GM12878 (cell line): ENCODE measurements at regions not wholly inside any gene's neighbourhood (a gene's known extent, or its start where the extent isn't known, plus 50 kb on each side); places are given as distances from the start of the nearest gene placed in this dataset.

Experiments
- ATAC-seq: fragments of 200-7000 bp; cut with Tn5 transposase; 3 replicates; pipeline ENCODE4 v1.9.1; 2020; ENCODE audit warnings: mild to moderate bottlenecking, moderate library complexity
- BruUV-seq: library from RNA; stranded (reverse); fragments of 400-500 nt; replicated peaks from 2 replicates; lab custom pipeline; 2021; lab: Mats Ljungman, UMichigan
- CTCF ChIA-PET: fragments of 300-600 bp; sonication (Branson Sonifier 250); formaldehyde crosslinking; extraction: SDS; loops from one replicate; lab custom pipeline; 2021; ENCODE audit warnings: inconsistent platforms; lab: Yijun Ruan, JAX
- POLR2A ChIA-PET: fragments of 350-600 bp; formaldehyde crosslinking; extraction: SDS; loops from one replicate; lab custom pipeline; 2021; ENCODE audit warnings: inconsistent platforms; lab: Charles Lee
- RAD21 ChIA-PET: fragments of 300-600 bp; sonication (Branson Sonifier 250); formaldehyde crosslinking; loops from one replicate; lab custom pipeline; 2023; ENCODE audit warnings: antibody characterized with exemption; ENCODE audit not compliant: unreplicated experiment; lab: Charles Lee
- SMC1A ChIA-PET: fragments of 300-600 bp; sonication (Branson Sonifier 250); formaldehyde crosslinking; loops from one replicate; lab custom pipeline; 2023; ENCODE audit not compliant: unreplicated experiment, uncharacterized antibody; lab: Charles Lee
- DNase-seq: peaks from one replicate; pipeline ENCODE4 v3.0.0-alpha.2; 2011; ENCODE audit warnings: low read depth, low spot score
- FAIRE-seq: peaks from 3 replicates; lab custom pipeline; 2011; peaks lifted over from hg19 to GRCh38; lab: Jason Lieb, UNC
- H2AFZ ChIP-seq: 2 replicates; pipeline ENCODE4 v1.6.0; 2011; ENCODE audit warnings: low read depth, low read length, control low read depth; ENCODE audit not compliant: control insufficient read depth
- H3K27ac ChIP-seq: 2 replicates; pipeline ENCODE4 v1.5.1; 2011; ENCODE audit warnings: control low read depth; ENCODE audit not compliant: control insufficient read depth, insufficient read depth
- H3K27me3 ChIP-seq, 2 experiments: replicated peaks in 1 of 2; 2 replicates each; pipeline versions ENCODE4 v1.6.0 to v1.6.1; 2011; ENCODE audit warnings: low read length in 1 of 2; ENCODE audit not compliant: control insufficient read depth in 2 of 2, insufficient read depth in 2 of 2
- H3K36me3 ChIP-seq, 2 experiments: 2 replicates each; pipeline ENCODE4 v1.5.1; 2011; ENCODE audit warnings: low read length in 1 of 2; ENCODE audit not compliant: control insufficient read depth in 2 of 2, insufficient read depth in 2 of 2
- H3K4me1 ChIP-seq: 2 replicates; pipeline ENCODE4 v1.6.1; 2011; ENCODE audit warnings: mild to moderate bottlenecking, low read length, moderate library complexity, mixed read lengths; ENCODE audit not compliant: control insufficient read depth, insufficient read depth
- H3K4me2 ChIP-seq: 2 replicates; pipeline ENCODE4 v1.6.0; 2011; ENCODE audit warnings: control low read depth; ENCODE audit not compliant: control insufficient read depth, insufficient read depth
- H3K4me3 ChIP-seq: fragments of 200-600 bp; sonication (generic); 2 replicates; pipeline ENCODE4 v1.5.1; 2016
- H3K79me2 ChIP-seq: 2 replicates; pipeline ENCODE4 v1.6.0; 2011; ENCODE audit warnings: low read length; ENCODE audit not compliant: control insufficient read depth, insufficient read depth
- H3K9ac ChIP-seq: 2 replicates; pipeline ENCODE4 v1.8.0; 2011; ENCODE audit warnings: low read length, control low read depth, mixed read lengths; ENCODE audit not compliant: control insufficient read depth, insufficient read depth
- H3K9me3 ChIP-seq: replicated peaks from 3 replicates; pipeline ENCODE4 v1.5.1; 2011; ENCODE audit warnings: mild to moderate bottlenecking, low read length; ENCODE audit not compliant: control insufficient read depth, insufficient read depth
- H4K20me1 ChIP-seq: 2 replicates; pipeline ENCODE4 v1.6.0; 2011; ENCODE audit not compliant: control insufficient read depth, insufficient read depth
- BCL11A ChIP-seq: IDR thresholded peaks from 2 replicates; pipeline ENCODE4 v1.6.1; 2011; ENCODE audit warnings: low read depth, low read length
- E2F8 ChIP-seq: fragments of 450-650 bp; IDR thresholded peaks from 2 replicates; pipeline ENCODE4 v1.6.1; 2018; ENCODE audit warnings: mild to moderate bottlenecking, low read depth, moderate library complexity; ENCODE audit not compliant: partially characterized antibody
- IKZF1 ChIP-seq: fragments of 450-650 bp; conservative IDR thresholded peaks from 2 replicates; pipeline ENCODE4 v1.6.1; 2017; ENCODE audit warnings: antibody characterized with exemption, mild to moderate bottlenecking
- IRF3 ChIP-seq: fragments of 450-650 bp; IDR thresholded peaks from 2 replicates; pipeline ENCODE4 v1.6.1; 2014; ENCODE audit warnings: mild to moderate bottlenecking
- IRF5 ChIP-seq: fragments of 450-650 bp; IDR thresholded peaks from 2 replicates; pipeline ENCODE4 v1.6.1; 2017; ENCODE audit warnings: borderline replicate concordance
- MAX ChIP-seq: IDR thresholded peaks from 2 replicates; pipeline ENCODE4 v1.6.1; 2012; ENCODE audit warnings: low read depth, low read length, improper control_type of control experiment
- PAX5 ChIP-seq: IDR thresholded peaks from 2 replicates; pipeline ENCODE4 v1.6.1; 2011; ENCODE audit warnings: low read depth, low read length, borderline replicate concordance
- RELB ChIP-seq: fragments of 450-650 bp; IDR thresholded peaks from 2 replicates; pipeline ENCODE4 v1.6.1; 2017; ENCODE audit warnings: low read depth, mild to moderate bottlenecking, moderate library complexity
- RFX5 ChIP-seq: IDR thresholded peaks from 2 replicates; pipeline ENCODE4 v1.6.1; 2011; ENCODE audit warnings: low read depth, low read length, improper control_type of control experiment
- SIN3A ChIP-seq: IDR thresholded peaks from 2 replicates; pipeline ENCODE4 v1.6.1; 2012; ENCODE audit warnings: low read depth, low read length, improper control_type of control experiment
- SP1 ChIP-seq: IDR thresholded peaks from one replicate; pipeline ENCODE4 v1.6.1; 2011; ENCODE audit warnings: low read depth, low read length
- SPI1 ChIP-seq: IDR thresholded peaks from 2 replicates; pipeline ENCODE4 v1.6.1; 2011; ENCODE audit warnings: low read depth, mild to moderate bottlenecking, low read length, moderate library complexity, borderline replicate concordance; ENCODE audit not compliant: insufficient read depth
- ZBTB11 ChIP-seq: fragments of 450-650 bp; formaldehyde crosslinking; IDR thresholded peaks from 2 replicates; pipeline ENCODE4 v1.5.0; 2022; ENCODE audit warnings: mild to moderate bottlenecking, missing genetic modification characterization
- ZNF274 ChIP-seq: IDR thresholded peaks from one replicate; pipeline ENCODE4 v1.8.0; 2011; ENCODE audit not compliant: insufficient read length, insufficient read depth
- WGBS: methylation state at CpG from one replicate; pipeline ENCODE4 v1.1.6; 2016; ENCODE audit warnings: low lambda C conversion rate; ENCODE audit not compliant: insufficient replicate concordance, insufficient coverage; ENCODE audit errors: missing lambda C conversion rate; 5-methylcytosine and 5-hydroxymethylcytosine counted together
- in situ Hi-C: fragments of 300-500 bp; cut with MboI; formaldehyde crosslinking; loops from 9 replicates; pipeline ENCODE4 v1.14.3; 2018; ENCODE audit warnings: mixed read lengths
- intact Hi-C: fragments of 100-400 bp; cut with micrococcal nuclease; formaldehyde crosslinking; loops from one replicate; pipeline ENCODE4 v1.14.2; 2022; ENCODE audit not compliant: unreplicated experiment

- no peaks in the 10 kb centered on the region; the same call in 1 of the 2 replicates for H3K4me1 ChIP-seq
- intact Hi-C loops (no loop called here), in situ Hi-C loops (no loop called here)
- DNase-seq (peak; percentile 47), ATAC-seq (peak; percentile 97), FAIRE-seq (peak; percentile 81)
- TF ChIP-seq BCL11A (no peak), SPI1 (peak; percentile 78), PAX5 (no peak), SP1 (no peak), E2F8 (no peak), IKZF1 (peak; percentile 17; the same call in 1 of the 2 replicates), SIN3A (no peak), ZNF274 (no peak), ZBTB11 (no peak), RFX5 (no peak), IRF5 (no peak), IRF3 (no peak), MAX (no peak), RELB (no peak)
- H3K27me3 ChIP-seq, result no peaks in the 10 kb centered on the region
- no peak overlapping the region for H3K4me3 ChIP-seq
- no TSS peak for BruUV-seq
- ChIA-PET SMC1A (no interaction called here), CTCF (no interaction called here), RAD21 (interaction anchor here (2.1 kb wide), 1 partner anchor 11 kb away, joined by 4 read pairs; no protein-coding TSS in a partner anchor), POLR2A (no interaction called here)
- H3K4me2 ChIP-seq, result no peak overlapping the region
- H4K20me1 ChIP-seq, result no peaks in the 10 kb centered on the region
- H3K27ac ChIP-seq, result no peak overlapping the region
- no peaks in the 10 kb centered on the region for H3K79me2 ChIP-seq
- H3K9ac ChIP-seq, result no peak overlapping the region
- peak overlapping the region; percentile 70 for H2AFZ ChIP-seq
- H3K9me3 ChIP-seq, result no peaks in the 10 kb centered on the region
- no peaks in the 10 kb centered on the region for H3K36me3 ChIP-seq
- WGBS, result 8% methylated on average over 4 of the region's 4 CpGs
These were observed 54.6 kb upstream of the OPN4 start for GRCh38 chr10:86599729-86600128.
